ENCODE measurements at regions not wholly inside any gene's neighbourhood (a gene's known extent, or its start where the extent isn't known, plus 50 kb on each side); places are given as distances from the start of the nearest gene placed in this dataset.

DNA sequence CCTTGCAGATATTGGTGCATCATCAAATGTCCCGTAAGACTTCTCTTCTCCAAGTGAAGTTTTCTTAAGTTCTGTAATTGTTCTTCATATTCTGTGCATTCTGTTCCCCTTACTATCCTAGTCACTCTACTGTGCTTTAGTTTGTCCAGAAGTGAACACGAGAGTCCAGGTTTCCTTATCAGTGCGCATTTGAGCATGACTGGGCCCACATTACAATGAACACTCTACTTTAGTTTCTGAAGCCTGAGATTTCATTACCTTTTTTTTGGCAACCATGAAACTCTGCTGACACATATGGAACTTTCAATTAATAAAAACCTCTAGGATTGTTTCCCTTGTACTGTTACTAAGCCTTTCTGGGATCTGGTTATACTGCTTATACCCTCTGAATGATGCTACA lies 270.0 kb downstream of the KCNRG start:
- peaks cover 0 to 7% (median 3%) of the 10 kb centered on the region in 3 donors for H3K9me3 ChIP-seq (ENCODE audit: control extremely low read depth in 1 of 3, control insufficient read depth in 2 of 3, insufficient read depth in 1 of 3, low read length in 2 of 3)
- Mint-ChIP-seq H3K4me1 (peaks cover 14% of the 10 kb centered on the region), H3K27ac (no peak overlapping the region), H3K4me3 (no peak overlapping the region), H3K9me3 (ENCODE audit: insufficient read depth) (peaks cover 3% of the 10 kb centered on the region), H3K27me3 (no peaks in the 10 kb centered on the region)
- intact Hi-C loops (cut with micrococcal nuclease), result no loop called here
- H3K9ac ChIP-seq (ENCODE audit: low read length), result no peak overlapping the region
- WGBS (ENCODE audit: insufficient coverage), result 60% methylated on average over 1 of the region's 3 CpGs
- ChIA-PET POLR2A (interaction anchor here (0.5 kb wide), 1 partner anchor 154 kb away, joined by 3 read pairs; no protein-coding TSS in a partner anchor), CTCF (no interaction called here)
- H3K79me2 ChIP-seq (ENCODE audit: control insufficient read depth, insufficient read depth, low read length), result no peaks in the 10 kb centered on the region
- TF ChIP-seq, protein P1, sequence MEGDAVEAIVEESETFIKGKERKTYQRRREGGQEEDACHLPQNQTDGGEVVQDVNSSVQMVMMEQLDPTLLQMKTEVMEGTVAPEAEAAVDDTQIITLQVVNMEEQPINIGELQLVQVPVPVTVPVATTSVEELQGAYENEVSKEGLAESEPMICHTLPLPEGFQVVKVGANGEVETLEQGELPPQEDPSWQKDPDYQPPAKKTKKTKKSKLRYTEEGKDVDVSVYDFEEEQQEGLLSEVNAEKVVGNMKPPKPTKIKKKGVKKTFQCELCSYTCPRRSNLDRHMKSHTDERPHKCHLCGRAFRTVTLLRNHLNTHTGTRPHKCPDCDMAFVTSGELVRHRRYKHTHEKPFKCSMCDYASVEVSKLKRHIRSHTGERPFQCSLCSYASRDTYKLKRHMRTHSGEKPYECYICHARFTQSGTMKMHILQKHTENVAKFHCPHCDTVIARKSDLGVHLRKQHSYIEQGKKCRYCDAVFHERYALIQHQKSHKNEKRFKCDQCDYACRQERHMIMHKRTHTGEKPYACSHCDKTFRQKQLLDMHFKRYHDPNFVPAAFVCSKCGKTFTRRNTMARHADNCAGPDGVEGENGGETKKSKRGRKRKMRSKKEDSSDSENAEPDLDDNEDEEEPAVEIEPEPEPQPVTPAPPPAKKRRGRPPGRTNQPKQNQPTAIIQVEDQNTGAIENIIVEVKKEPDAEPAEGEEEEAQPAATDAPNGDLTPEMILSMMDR (IDR thresholded peaks at IDR 0.05), result no peak
- TF ChIP-seq EZH2 (IDR thresholded peaks at IDR 0.05; ENCODE audit: borderline replicate concordance, insufficient read depth, low read depth, low read length, poor library complexity, severe bottlenecking), result no peak
- no peak for ATAC-seq (ENCODE audit: low read depth)
- no peak overlapping the region for H3K4me2 ChIP-seq (replicated peaks; ENCODE audit: low read depth, low read length, poor library complexity, severe bottlenecking)
- H2AFZ ChIP-seq (ENCODE audit: insufficient read depth, low read depth, low read length, poor library complexity, severe bottlenecking), result no peak overlapping the region
- no peak for DNase-seq
- no peak overlapping the region for H3K27ac ChIP-seq (ENCODE audit: low read length in 2 of 2)
- H3K4me1 ChIP-seq (ENCODE audit: control insufficient read depth in 2 of 2, insufficient read depth in 2 of 2, low read length in 2 of 2), result peaks cover 7 to 9% of the 10 kb centered on the region in 2 donors
- H3K36me3 ChIP-seq (replicated peaks in 1 of 2; ENCODE audit: control extremely low read depth in 1 of 2, control insufficient read depth in 1 of 2, extremely low read depth in 1 of 2, insufficient read depth in 2 of 2, low read length in 1 of 2), result no peaks in the 10 kb centered on the region
- H3K27me3 ChIP-seq (replicated peaks in 1 of 4; ENCODE audit: control extremely low read depth in 1 of 4, control insufficient read depth in 3 of 4, insufficient read depth in 4 of 4, low read length in 3 of 4), result no peaks in the 10 kb centered on the region
- H4K20me1 ChIP-seq (ENCODE audit: control insufficient read depth, insufficient read depth, low read length, poor library complexity, severe bottlenecking), result no peaks in the 10 kb centered on the region
- H3K4me3 ChIP-seq (ENCODE audit: control extremely low read depth in 1 of 5, extremely low read depth in 1 of 5, insufficient read depth in 1 of 5, low read depth in 2 of 5, low read length in 4 of 5), result no peak overlapping the region

GRCh38 chr13:50286324-50286723 lies 271.1 kb downstream of the KCNRG start:
- CTCF ChIA-PET, result no interaction called here
- no peak overlapping the region for H3K4me3 Mint-ChIP-seq

More at GRCh38 chr13:50286324-50286723, 271.1 kb downstream of the KCNRG start:
- Histone ChIP-seq H3K4me2 (replicated peaks; ENCODE audit: low read depth, low read length, poor library complexity, severe bottlenecking) (no peak overlapping the region), H3K4me3 (ENCODE audit: control extremely low read depth in 1 of 5, extremely low read depth in 1 of 5, insufficient read depth in 1 of 5, low read depth in 2 of 5, low read length in 4 of 5) (no peak overlapping the region), H3K79me2 (ENCODE audit: control insufficient read depth, insufficient read depth, low read length) (no peaks in the 10 kb centered on the region), H3K27ac (ENCODE audit: low read length in 2 of 2) (no peak overlapping the region), H3K36me3 (replicated peaks in 1 of 2; ENCODE audit: control extremely low read depth in 1 of 2, control insufficient read depth in 1 of 2, extremely low read depth in 1 of 2, insufficient read depth in 2 of 2, low read length in 1 of 2) (no peaks in the 10 kb centered on the region), H2AFZ (ENCODE audit: insufficient read depth, low read depth, low read length, poor library complexity, severe bottlenecking) (no peak overlapping the region), H3K27me3 (replicated peaks in 1 of 4; ENCODE audit: control extremely low read depth in 1 of 4, control insufficient read depth in 3 of 4, insufficient read depth in 4 of 4, low read length in 3 of 4) (no peaks in the 10 kb centered on the region), H4K20me1 (ENCODE audit: control insufficient read depth, insufficient read depth, low read length, poor library complexity, severe bottlenecking) (no peaks in the 10 kb centered on the region), H3K4me1 (ENCODE audit: control insufficient read depth in 2 of 2, insufficient read depth in 2 of 2, low read length in 2 of 2) (peaks cover 7 to 9% of the 10 kb centered on the region in 2 donors), H3K9ac (ENCODE audit: low read length) (no peak overlapping the region), H3K9me3 (ENCODE audit: control extremely low read depth in 1 of 3, control insufficient read depth in 2 of 3, insufficient read depth in 1 of 3, low read length in 2 of 3) (peaks cover 0 to 7% (median 3%) of the 10 kb centered on the region in 3 donors)
- POLR2A ChIA-PET, result no interaction called here
- TF ChIP-seq, protein P1 (IDR thresholded peaks at IDR 0.05), result no peak
- TF ChIP-seq EZH2 (IDR thresholded peaks at IDR 0.05; ENCODE audit: borderline replicate concordance, insufficient read depth, low read depth, low read length, poor library complexity, severe bottlenecking), result no peak
- H3K9me3 Mint-ChIP-seq (ENCODE audit: insufficient read depth), result peaks cover 5% of the 10 kb centered on the region
- no peaks in the 10 kb centered on the region for H3K27me3 Mint-ChIP-seq
- H3K4me1 Mint-ChIP-seq, result peaks cover 14% of the 10 kb centered on the region
- H3K27ac Mint-ChIP-seq, result no peak overlapping the region
- WGBS (ENCODE audit: insufficient coverage), result 67% methylated on average over 1 of the region's 3 CpGs
- DNase-seq (no peak), ATAC-seq (ENCODE audit: low read depth) (no peak)
- intact Hi-C loops (cut with micrococcal nuclease), result no loop called here
